Endothelial cell of umbilical vein (primary cell): ENCODE measurements at regions not wholly inside any gene's neighbourhood (a gene's known extent, or its start where the extent isn't known, plus 50 kb on each side); places are given as distances from the start of the nearest gene placed in this dataset.

Experiments used
- BruUV-seq: library from RNA; stranded (reverse); fragments of 400-500 nt; replicated peaks from 2 replicates; lab custom pipeline; 2021; lab: Mats Ljungman, UMichigan
- CTCF ChIA-PET: fragments of 300-600, 350-600 bp; sonication (Branson Sonifier 250); formaldehyde crosslinking; loops from one replicate; lab custom pipeline; 2021; ENCODE audit warnings: antibody characterized with exemption, inconsistent platforms; lab: Charles Lee
- POLR2A ChIA-PET: fragments of 300-600, 350-600 bp; sonication (Branson Sonifier 250); formaldehyde crosslinking; loops from one replicate; lab custom pipeline; 2021; ENCODE audit warnings: antibody characterized with exemption, inconsistent platforms; lab: Charles Lee
- DNase-seq: peaks from one replicate; pipeline ENCODE4 v3.0.0-alpha.2; 2011; ENCODE audit warnings: low read depth, low spot score
- FAIRE-seq: peaks from 2 replicates; lab custom pipeline; 2011; peaks lifted over from hg19 to GRCh38; lab: Jason Lieb, UNC
- H2AFZ ChIP-seq: 2 replicates; pipeline ENCODE4 v1.6.0; 2012; ENCODE audit warnings: low read depth, low read length, control low read depth, inconsistent platforms
- H3K27ac ChIP-seq: 2 replicates; pipeline ENCODE4 v1.5.1; 2011; ENCODE audit warnings: low read depth, mild to moderate bottlenecking, control low read depth, low read length, moderate library complexity; ENCODE audit not compliant: insufficient read depth
- H3K27me3 ChIP-seq, 2 experiments: 2 replicates each; pipeline versions ENCODE4 v1.6.0 to v1.6.1; 2011; ENCODE audit warnings: low read length in 2 of 2, mixed read lengths in 1 of 2; ENCODE audit not compliant: control insufficient read depth in 2 of 2, insufficient read depth in 2 of 2
- H3K36me3 ChIP-seq, 2 experiments: 2 replicates in 1 of 2; 3 replicates in 1 of 2; pipeline ENCODE4 v1.5.1; 2011; ENCODE audit warnings: low read length in 2 of 2, mild to moderate bottlenecking in 1 of 2, moderate library complexity in 1 of 2; ENCODE audit not compliant: control insufficient read depth in 2 of 2, insufficient read depth in 2 of 2; ENCODE audit errors: extremely low read depth in 1 of 2
- H3K4me1 ChIP-seq: 3 replicates; pipeline ENCODE4 v1.5.1; 2011; ENCODE audit warnings: mild to moderate bottlenecking, low read length; ENCODE audit not compliant: control insufficient read depth, insufficient read depth; ENCODE audit errors: extremely low read depth
- H3K4me2 ChIP-seq: 2 replicates; pipeline ENCODE4 v1.6.1; 2011; ENCODE audit warnings: low read length, control low read depth, mixed read lengths; ENCODE audit not compliant: insufficient read depth
- H3K4me3 ChIP-seq, 3 experiments: fragments of 200-600 bp in 1 of 3; sonication (generic), shearing (Covaris generic) in 1 of 3; replicated peaks in 1 of 3; 2 replicates each; pipeline ENCODE4 v1.5.1; 2011 to 2016; ENCODE audit warnings: control low read depth in 3 of 3, low read length in 3 of 3, mild to moderate bottlenecking in 2 of 3, inconsistent platforms in 1 of 3, low read depth in 1 of 3, moderate library complexity in 1 of 3; ENCODE audit not compliant: insufficient read depth in 1 of 3
- H3K79me2 ChIP-seq: 2 replicates; pipeline ENCODE4 v1.6.0; 2012; ENCODE audit warnings: low read length, inconsistent platforms; ENCODE audit not compliant: control insufficient read depth, insufficient read depth
- H3K9ac ChIP-seq: replicated peaks from 2 replicates; pipeline ENCODE3; 2011; ENCODE audit warnings: low read length, control low read depth; ENCODE audit not compliant: insufficient read depth; ENCODE audit errors: extremely low read depth
- H3K9me1 ChIP-seq: replicated peaks from 3 replicates; pipeline ENCODE4 v1.6.0; 2011; ENCODE audit warnings: mild to moderate bottlenecking, low read length; ENCODE audit not compliant: control insufficient read depth, insufficient read depth; ENCODE audit errors: extremely low read depth
- H3K9me3 ChIP-seq: replicated peaks from 2 replicates; pipeline ENCODE4 v1.5.1; 2012; ENCODE audit warnings: low read length, inconsistent platforms; ENCODE audit not compliant: control insufficient read depth, insufficient read depth
- H4K20me1 ChIP-seq: replicated peaks from 2 replicates; pipeline ENCODE3; 2011; ENCODE audit warnings: mild to moderate bottlenecking, low read length; ENCODE audit not compliant: control insufficient read depth, insufficient read depth; ENCODE audit errors: extremely low read depth
- EZH2 ChIP-seq: IDR thresholded peaks from 2 replicates; pipeline ENCODE4 v1.6.1; 2012; ENCODE audit warnings: borderline replicate concordance, low read depth, mild to moderate bottlenecking, moderate library complexity, low read length, inconsistent platforms; ENCODE audit not compliant: severe bottlenecking
- FOS ChIP-seq: IDR thresholded peaks from 2 replicates; pipeline ENCODE4 v1.6.1; 2011; ENCODE audit warnings: mild to moderate bottlenecking, low read length, moderate library complexity, borderline replicate concordance; ENCODE audit not compliant: insufficient read depth
- GATA2 ChIP-seq: IDR thresholded peaks from 2 replicates; pipeline ENCODE4 v1.7.0; 2011; ENCODE audit warnings: low read depth, mild to moderate bottlenecking, moderate library complexity, mixed read lengths, low read length; ENCODE audit not compliant: insufficient read length, insufficient read depth
- JUN ChIP-seq: IDR thresholded peaks from 2 replicates; pipeline ENCODE4 v1.6.1; 2011; ENCODE audit warnings: borderline replicate concordance, low read depth; ENCODE audit not compliant: insufficient read length, insufficient read depth
- MYC ChIP-seq: IDR thresholded peaks from one replicate; pipeline ENCODE4 v1.6.1; 2011; ENCODE audit warnings: mild to moderate bottlenecking, low read depth, low read length
- POLR2A ChIP-seq: IDR thresholded peaks from 2 replicates; pipeline ENCODE4 v1.6.1; 2012; ENCODE audit warnings: low read depth, mild to moderate bottlenecking, control low read depth, low read length
- POLR2AphosphoS5 ChIP-seq: IDR thresholded peaks from 2 replicates; pipeline ENCODE4 v1.6.1; 2012; ENCODE audit warnings: low read depth, mild to moderate bottlenecking, control low read depth, low read length, moderate library complexity; ENCODE audit not compliant: insufficient read depth
- dilution Hi-C: fragments of 300-500 bp; cut with MboI; formaldehyde crosslinking; loops from one replicate; pipeline ENCODE4 v1.15.0; 2019; ENCODE audit warnings: low sequenced_read_pairs; ENCODE audit not compliant: extremely low pct_ligation_motif_present
- intact Hi-C: fragments of 100-400 bp; cut with micrococcal nuclease; formaldehyde crosslinking; loops from one replicate; pipeline ENCODE4 v1.10.0; 2022
- TF ChIP-seq, protein P1 (sequence below): IDR thresholded peaks from 2 replicates; pipeline ENCODE4 v1.6.1; 2011; ENCODE audit not compliant: insufficient read depth, insufficient read length
- TF ChIP-seq, protein P2 (sequence below), 2 donors: IDR thresholded peaks; 1 replicate in 1 of 2; 2 replicates in 1 of 2; pipeline ENCODE4 v1.5.1; 2011; ENCODE audit warnings: low read length in 2 of 2, mild to moderate bottlenecking in 2 of 2, moderate library complexity in 2 of 2, control low read depth in 1 of 2, inconsistent platforms in 1 of 2, low read depth in 1 of 2; ENCODE audit not compliant: insufficient read depth in 1 of 2; ENCODE audit errors: extremely low read depth in 1 of 2

DNA sequence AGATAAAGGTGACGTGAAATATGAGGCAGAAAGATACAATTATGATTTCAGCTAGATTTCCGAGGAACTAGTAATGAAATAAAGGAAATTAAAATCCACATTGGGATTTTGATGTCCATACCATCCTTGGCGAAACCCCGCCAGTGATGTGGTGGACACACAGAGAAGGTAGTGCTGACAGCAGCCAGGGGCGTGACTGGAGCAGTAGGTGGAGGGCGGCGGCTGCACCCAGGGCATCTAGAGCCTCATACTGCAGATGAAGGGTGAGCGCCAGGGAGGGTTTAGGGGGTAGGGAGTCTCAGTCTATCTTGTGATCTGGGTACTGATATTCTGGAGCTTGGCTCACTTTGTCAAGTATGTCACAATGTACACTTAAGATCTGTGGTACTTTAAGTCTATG lies 855.5 kb upstream of the POM121L12 start:
- intact Hi-C loops, result loop anchor here (10.0 kb wide), 1 partner anchor 175 kb away; no protein-coding TSS in a partner anchor
- CTCF ChIA-PET, result no interaction called here
- H3K4me3 ChIP-seq, result no peak overlapping the region
- no peaks in the 10 kb centered on the region for H4K20me1 ChIP-seq
- H3K27ac ChIP-seq, result no peak overlapping the region
- dilution Hi-C loops, result no loop called here
- H3K9me1 ChIP-seq, result no peaks in the 10 kb centered on the region
- H2AFZ ChIP-seq, result no peak overlapping the region
- no peak for FAIRE-seq
- no peaks in the 10 kb centered on the region for H3K79me2 ChIP-seq
- no peak for TF ChIP-seq FOS
- TF ChIP-seq, protein P1, sequence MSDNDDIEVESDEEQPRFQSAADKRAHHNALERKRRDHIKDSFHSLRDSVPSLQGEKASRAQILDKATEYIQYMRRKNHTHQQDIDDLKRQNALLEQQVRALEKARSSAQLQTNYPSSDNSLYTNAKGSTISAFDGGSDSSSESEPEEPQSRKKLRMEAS, result no peak
- no peak for TF ChIP-seq MYC
- no peak for TF ChIP-seq POLR2AphosphoS5
- no peak for TF ChIP-seq JUN
- no peak for TF ChIP-seq POLR2A
- TF ChIP-seq EZH2, result no peak
- TF ChIP-seq GATA2, result no peak
- TF ChIP-seq, protein P2, sequence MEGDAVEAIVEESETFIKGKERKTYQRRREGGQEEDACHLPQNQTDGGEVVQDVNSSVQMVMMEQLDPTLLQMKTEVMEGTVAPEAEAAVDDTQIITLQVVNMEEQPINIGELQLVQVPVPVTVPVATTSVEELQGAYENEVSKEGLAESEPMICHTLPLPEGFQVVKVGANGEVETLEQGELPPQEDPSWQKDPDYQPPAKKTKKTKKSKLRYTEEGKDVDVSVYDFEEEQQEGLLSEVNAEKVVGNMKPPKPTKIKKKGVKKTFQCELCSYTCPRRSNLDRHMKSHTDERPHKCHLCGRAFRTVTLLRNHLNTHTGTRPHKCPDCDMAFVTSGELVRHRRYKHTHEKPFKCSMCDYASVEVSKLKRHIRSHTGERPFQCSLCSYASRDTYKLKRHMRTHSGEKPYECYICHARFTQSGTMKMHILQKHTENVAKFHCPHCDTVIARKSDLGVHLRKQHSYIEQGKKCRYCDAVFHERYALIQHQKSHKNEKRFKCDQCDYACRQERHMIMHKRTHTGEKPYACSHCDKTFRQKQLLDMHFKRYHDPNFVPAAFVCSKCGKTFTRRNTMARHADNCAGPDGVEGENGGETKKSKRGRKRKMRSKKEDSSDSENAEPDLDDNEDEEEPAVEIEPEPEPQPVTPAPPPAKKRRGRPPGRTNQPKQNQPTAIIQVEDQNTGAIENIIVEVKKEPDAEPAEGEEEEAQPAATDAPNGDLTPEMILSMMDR (IDR thresholded peaks at IDR 0.05; ENCODE audit: extremely low read depth in 1 of 2, insufficient read depth in 1 of 2, low read depth in 1 of 2, low read length in 2 of 2), result no peak
- no peak overlapping the region for H3K9ac ChIP-seq
- H3K4me2 ChIP-seq, result no peak overlapping the region
- H3K36me3 ChIP-seq, result no peaks in the 10 kb centered on the region
- no peaks in the 10 kb centered on the region for H3K4me1 ChIP-seq
- POLR2A ChIA-PET, result no interaction called here
- no peak for DNase-seq
- H3K27me3 ChIP-seq, result no peaks in the 10 kb centered on the region
- BruUV-seq, result no TSS peak
- H3K9me3 ChIP-seq, result no peaks in the 10 kb centered on the region
